ENCODE measurements at regions not wholly inside any gene's neighbourhood (a gene's known extent, or its start where the extent isn't known, plus 50 kb on each side); places are given as distances from the start of the nearest gene placed in this dataset.

DNA sequence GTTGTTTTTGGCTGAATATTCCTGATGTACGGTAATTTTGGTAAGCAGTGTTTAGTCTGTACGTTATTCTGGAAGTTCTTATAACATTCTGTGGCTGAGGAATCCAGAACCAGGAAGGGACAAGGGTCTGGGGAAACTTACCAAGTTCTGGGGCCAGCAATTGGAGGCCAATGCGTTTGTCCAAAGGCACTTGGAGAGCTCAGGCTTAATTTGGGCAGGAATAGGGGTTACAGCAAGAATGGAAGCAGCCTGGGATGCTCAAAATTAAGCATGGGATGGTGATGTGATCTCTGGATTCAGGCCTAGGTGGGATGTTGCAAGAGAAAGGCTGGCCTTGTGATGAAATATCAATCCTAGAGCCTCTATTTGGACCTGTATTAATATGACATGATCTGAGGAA, 235.2 kb upstream of the NOX3 start:
- TF ChIP-seq, protein P1, sequence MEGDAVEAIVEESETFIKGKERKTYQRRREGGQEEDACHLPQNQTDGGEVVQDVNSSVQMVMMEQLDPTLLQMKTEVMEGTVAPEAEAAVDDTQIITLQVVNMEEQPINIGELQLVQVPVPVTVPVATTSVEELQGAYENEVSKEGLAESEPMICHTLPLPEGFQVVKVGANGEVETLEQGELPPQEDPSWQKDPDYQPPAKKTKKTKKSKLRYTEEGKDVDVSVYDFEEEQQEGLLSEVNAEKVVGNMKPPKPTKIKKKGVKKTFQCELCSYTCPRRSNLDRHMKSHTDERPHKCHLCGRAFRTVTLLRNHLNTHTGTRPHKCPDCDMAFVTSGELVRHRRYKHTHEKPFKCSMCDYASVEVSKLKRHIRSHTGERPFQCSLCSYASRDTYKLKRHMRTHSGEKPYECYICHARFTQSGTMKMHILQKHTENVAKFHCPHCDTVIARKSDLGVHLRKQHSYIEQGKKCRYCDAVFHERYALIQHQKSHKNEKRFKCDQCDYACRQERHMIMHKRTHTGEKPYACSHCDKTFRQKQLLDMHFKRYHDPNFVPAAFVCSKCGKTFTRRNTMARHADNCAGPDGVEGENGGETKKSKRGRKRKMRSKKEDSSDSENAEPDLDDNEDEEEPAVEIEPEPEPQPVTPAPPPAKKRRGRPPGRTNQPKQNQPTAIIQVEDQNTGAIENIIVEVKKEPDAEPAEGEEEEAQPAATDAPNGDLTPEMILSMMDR (IDR thresholded peaks at IDR 0.05; ENCODE audit: low read length), result no peak
- TF ChIP-seq EZH2 (optimal IDR thresholded peaks at IDR 0.05; ENCODE audit: low read depth, low read length), result no peak
- no peak for TF ChIP-seq EZH2phosphoT487 (IDR thresholded peaks at IDR 0.05; ENCODE audit: low read length)
